Chondrocyte (in vitro differentiated cells): ENCODE measurements at regions not wholly inside any gene's neighbourhood (a gene's known extent, or its start where the extent isn't known, plus 50 kb on each side); places are given as distances from the start of the nearest gene placed in this dataset.
A peak's percentile ranks its signal among the peaks of the same experiment; 100 is the strongest.

Experiments
- DNase-seq: peaks from one replicate; pipeline ENCODE4 v3.0.0; 2021; ENCODE audit warnings: mixed read lengths, low spot score
- H3K27ac Mint-ChIP-seq: one replicate; pipeline ENCODE4 v1.8.0; 2021; ENCODE audit warnings: mild to moderate bottlenecking, moderate library complexity, mixed read lengths; ENCODE audit not compliant: unreplicated experiment
- H3K27me3 Mint-ChIP-seq: 2 replicates; pipeline ENCODE4 v1.8.0; 2021; ENCODE audit warnings: low read depth, mixed read lengths
- H3K36me3 Mint-ChIP-seq: 2 replicates; pipeline ENCODE4 v1.8.0; 2021; ENCODE audit warnings: low read depth, mixed read lengths
- H3K4me1 Mint-ChIP-seq: 2 replicates; pipeline ENCODE4 v1.8.0; 2021; ENCODE audit warnings: low read depth, mild to moderate bottlenecking, mixed read lengths
- H3K4me3 Mint-ChIP-seq: one replicate; pipeline ENCODE4 v1.8.0; 2021; ENCODE audit warnings: mild to moderate bottlenecking, moderate library complexity, mixed read lengths; ENCODE audit not compliant: unreplicated experiment
- H3K9me3 Mint-ChIP-seq: 2 replicates; pipeline ENCODE4 v1.8.0; 2021; ENCODE audit warnings: low read depth, mixed read lengths
- CTCF ChIP-seq: fragments of 200-600 bp; sonication (generic); IDR thresholded peaks from 2 replicates; pipeline ENCODE4 v1.5.0; 2021; ENCODE audit warnings: antibody characterized with exemption, mild to moderate bottlenecking, moderate library complexity

- TF ChIP-seq CTCF = no peak
- peaks cover 25% of the 10 kb centered on the region for H3K9me3 Mint-ChIP-seq
- H3K27ac Mint-ChIP-seq = no peak overlapping the region
- H3K27me3 Mint-ChIP-seq = no peaks in the 10 kb centered on the region
- peaks cover 3% of the 10 kb centered on the region for H3K36me3 Mint-ChIP-seq
- DNase-seq = no peak
- no peak overlapping the region for H3K4me3 Mint-ChIP-seq
- peaks cover 6% of the 10 kb centered on the region for H3K4me1 Mint-ChIP-seq
Observed at GRCh38 chrX:148376342-148376741, 124.1 kb upstream of the AFF2 start.

DNA sequence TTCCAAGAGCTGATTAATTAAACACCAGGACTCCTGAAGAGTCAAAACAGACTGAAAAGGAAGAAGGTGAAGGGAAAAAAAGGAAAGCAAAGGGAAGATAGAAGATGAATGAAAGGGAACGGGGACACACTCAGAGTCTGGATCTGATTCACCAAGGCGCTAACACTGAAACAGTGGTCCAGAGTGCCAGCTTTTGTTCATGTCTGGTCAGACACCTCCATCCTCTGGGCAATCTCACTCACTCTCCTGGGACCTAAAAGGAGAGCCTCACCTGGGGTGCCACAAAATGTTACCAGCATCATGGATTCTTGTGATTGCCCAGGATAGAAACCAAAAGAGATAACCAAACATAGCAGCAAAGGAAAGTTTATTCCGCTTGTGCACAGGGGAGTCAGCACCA is 120.3 kb upstream of the AFF2 start:
- Mint-ChIP-seq H3K36me3 (peaks cover 3% of the 10 kb centered on the region), H3K4me1 (peaks cover 9% of the 10 kb centered on the region), H3K9me3 (peaks cover 10% of the 10 kb centered on the region), H3K27ac (no peak overlapping the region), H3K27me3 (no peaks in the 10 kb centered on the region), H3K4me3 (no peak overlapping the region)
- DNase-seq = no peak
- TF ChIP-seq CTCF = no peak

GRCh38 chrX:148380650-148381561 is 119.5 kb upstream of the AFF2 start:
- H3K4me1 Mint-ChIP-seq = peaks cover 9% of the 10 kb centered on the region
- no peaks in the 10 kb centered on the region for H3K27me3 Mint-ChIP-seq
- no peaks in the 10 kb centered on the region for H3K36me3 Mint-ChIP-seq
- peak overlapping the region; percentile 11 for H3K27ac Mint-ChIP-seq
- TF ChIP-seq CTCF = no peak
- peaks cover 4% of the 10 kb centered on the region for H3K9me3 Mint-ChIP-seq
- no peak for DNase-seq
- H3K4me3 Mint-ChIP-seq = no peak overlapping the region

DNA sequence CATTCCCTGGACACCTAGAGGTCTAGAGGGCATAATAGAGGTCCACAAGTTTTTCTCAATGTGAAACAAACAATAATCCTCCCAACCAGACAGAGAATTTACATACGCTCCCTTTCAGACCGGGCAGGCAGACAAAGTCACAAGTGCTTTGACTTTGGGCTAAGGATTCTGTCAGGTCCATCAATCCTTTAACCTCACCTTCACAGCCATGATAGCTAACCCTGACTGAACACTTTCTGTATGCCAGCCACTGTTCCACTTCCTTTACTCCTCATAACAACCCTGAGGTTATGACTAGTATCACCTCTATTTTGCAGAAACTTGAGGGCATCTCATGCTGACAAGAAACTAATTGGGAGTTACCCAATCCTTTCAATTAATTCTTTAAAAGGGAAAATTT is 118.8 kb upstream of the AFF2 start:
- H3K27me3 Mint-ChIP-seq = no peaks in the 10 kb centered on the region
- peaks cover 9% of the 10 kb centered on the region for H3K4me1 Mint-ChIP-seq
- no peak overlapping the region for H3K27ac Mint-ChIP-seq
- no peaks in the 10 kb centered on the region for H3K36me3 Mint-ChIP-seq
- DNase-seq = no peak
- no peak overlapping the region for H3K4me3 Mint-ChIP-seq
- no peaks in the 10 kb centered on the region for H3K9me3 Mint-ChIP-seq
- no peak for TF ChIP-seq CTCF

- Mint-ChIP-seq H3K27me3 (no peaks in the 10 kb centered on the region), H3K4me1 (peaks cover 9% of the 10 kb centered on the region), H3K9me3 (no peaks in the 10 kb centered on the region), H3K4me3 (no peak overlapping the region), H3K27ac (no peak overlapping the region), H3K36me3 (no peaks in the 10 kb centered on the region)
- no peak for DNase-seq
- TF ChIP-seq CTCF = no peak
Observed at GRCh38 chrX:148382983-148383382, 117.4 kb upstream of the AFF2 start.
